HCT116 (cell line): ENCODE measurements at regions not wholly inside any gene's neighbourhood (a gene's known extent, or its start where the extent isn't known, plus 50 kb on each side); places are given as distances from the start of the nearest gene placed in this dataset.

Experiments
- ATAC-seq: fragments of 200-7000 bp; cut with Tn5 transposase; 2 replicates; pipeline ENCODE4 v1.9.1; 2020; ENCODE audit warnings: mild to moderate bottlenecking, moderate library complexity
- BruUV-seq: library from RNA; stranded (reverse); fragments of 400-500 nt; replicated peaks from 2 replicates; lab custom pipeline; 2021; lab: Mats Ljungman, UMichigan
- CTCF ChIA-PET: fragments of 300-600 bp; sonication (Branson Sonifier 250); formaldehyde crosslinking; loops from one replicate; lab custom pipeline; 2021; ENCODE audit warnings: antibody characterized with exemption; lab: Charles Lee
- POLR2A ChIA-PET: fragments of 300-600, 350-600 bp; sonication (Branson Sonifier 250); formaldehyde crosslinking; loops from one replicate; lab custom pipeline; 2021; ENCODE audit warnings: antibody characterized with exemption; lab: Charles Lee
- RAD21 ChIA-PET, 2 experiments: fragments of 300-600 bp; sonication (Branson Sonifier 250); formaldehyde crosslinking; loops; one replicate each; lab custom pipeline; 2023; ENCODE audit warnings: low total read pairs in 2 of 2; ENCODE audit not compliant: uncharacterized antibody in 2 of 2, unreplicated experiment in 2 of 2, low non-redundant PET in 1 of 2; lab: Charles Lee
- DNase-seq: peaks from one replicate; pipeline ENCODE4 v3.0.0-alpha.2; 2010; ENCODE audit warnings: low read depth, low spot score
- H2AFZ ChIP-seq: fragments of 200-600 bp; shearing (Covaris generic), sonication (generic); 2 replicates; pipeline ENCODE4 v1.6.1; 2017; ENCODE audit warnings: low read depth, mixed run types, mixed read lengths, antibody characterized with exemption, low read length; ENCODE audit not compliant: poor library complexity, severe bottlenecking
- H3K27ac ChIP-seq: 2 replicates; pipeline ENCODE4 v1.5.1; 2012; ENCODE audit warnings: low read depth, low read length
- H3K27me3 ChIP-seq: fragments of 200-600 bp; sonication (generic); 2 replicates; pipeline ENCODE4 v1.6.1; 2016; ENCODE audit warnings: mixed run types, low read length, mixed read lengths; ENCODE audit not compliant: insufficient read depth
- H3K36me3 ChIP-seq, 2 experiments: fragments of 200-500 bp in 1 of 2; fragments of 200-600 bp in 1 of 2; sonication (Bioruptor generic) in 1 of 2; sonication (generic) in 1 of 2; 2 replicates each; pipeline versions ENCODE4 v1.5.1 to v1.6.1; 2014 to 2016; ENCODE audit warnings: low read length in 2 of 2, inconsistent platforms in 1 of 2, mixed read lengths in 1 of 2, mixed run types in 1 of 2; ENCODE audit not compliant: insufficient read depth in 2 of 2, control insufficient read depth in 1 of 2
- H3K4me1 ChIP-seq, 2 experiments: fragments of 200-600 bp in 1 of 2; sonication (generic) in 1 of 2; 2 replicates each; pipeline versions ENCODE4 v1.5.1 to v1.6.1; 2012 to 2017; ENCODE audit warnings: low read length in 2 of 2, inconsistent platforms in 1 of 2, mild to moderate bottlenecking in 1 of 2, mixed read lengths in 1 of 2, mixed run types in 1 of 2, moderate library complexity in 1 of 2; ENCODE audit not compliant: insufficient read depth in 2 of 2, control insufficient read depth in 1 of 2
- H3K4me2 ChIP-seq: fragments of 200-600 bp; sonication (generic); 2 replicates; pipeline ENCODE4 v1.6.1; 2017; ENCODE audit warnings: mixed run types, low read length, mixed read lengths
- H3K4me3 ChIP-seq, 2 experiments: fragments of 200-600 bp in 1 of 2; sonication (generic) in 1 of 2; replicated peaks in 1 of 2; 2 replicates each; pipeline ENCODE4 v1.5.1; 2011 to 2016; ENCODE audit warnings: low read length in 2 of 2, control low read depth in 1 of 2, low read depth in 1 of 2, mild to moderate bottlenecking in 1 of 2, mixed read lengths in 1 of 2, mixed run types in 1 of 2
- H3K79me2 ChIP-seq: fragments of 200-600 bp; sonication (generic); 2 replicates; pipeline ENCODE4 v1.6.1; 2017; ENCODE audit warnings: mild to moderate bottlenecking, mixed run types, low read length, moderate library complexity, mixed read lengths; ENCODE audit not compliant: insufficient read depth
- H3K9ac ChIP-seq: fragments of 200-600 bp; sonication (generic); 2 replicates; pipeline ENCODE4 v1.6.1; 2016; ENCODE audit warnings: low read length, mixed read lengths
- H3K9me2 ChIP-seq: fragments of 200-600 bp; sonication (generic), shearing (Covaris generic); 2 replicates; pipeline ENCODE4 v1.6.1; 2017; ENCODE audit warnings: mixed run types, mild to moderate bottlenecking, moderate library complexity; ENCODE audit not compliant: insufficient read depth
- H3K9me3 ChIP-seq, 2 experiments: fragments of 200-500 bp in 1 of 2; fragments of 200-600 bp in 1 of 2; sonication (Bioruptor generic) in 1 of 2; sonication (generic) in 1 of 2; 2 replicates each; pipeline ENCODE4 v1.6.1; 2014 to 2017; ENCODE audit warnings: low read length in 2 of 2, mixed read lengths in 2 of 2, inconsistent platforms in 1 of 2, low read depth in 1 of 2, mild to moderate bottlenecking in 1 of 2, mixed run types in 1 of 2, moderate library complexity in 1 of 2; ENCODE audit not compliant: control insufficient read depth in 1 of 2, insufficient read depth in 1 of 2
- H4K20me1 ChIP-seq: fragments of 200-600 bp; sonication (generic), shearing (Covaris generic); 2 replicates; pipeline ENCODE4 v1.6.1; 2017; ENCODE audit warnings: mixed run types, mild to moderate bottlenecking, moderate library complexity; ENCODE audit not compliant: insufficient read depth
- CBX3 ChIP-seq: IDR thresholded peaks from 2 replicates; pipeline ENCODE4 v1.6.1; 2012; ENCODE audit warnings: low read depth
- CEBPB ChIP-seq: IDR thresholded peaks from 2 replicates; pipeline ENCODE4 v1.6.1; 2012; ENCODE audit warnings: low read depth
- EGR1 ChIP-seq: IDR thresholded peaks from 2 replicates; pipeline ENCODE4 v1.6.1; 2012; ENCODE audit warnings: low read depth
- EZH2phosphoT487 ChIP-seq: fragments of 200-600 bp; IDR thresholded peaks from 2 replicates; pipeline ENCODE4 v1.6.1; 2018; ENCODE audit warnings: antibody characterized with exemption, borderline replicate concordance
- FOSL1 ChIP-seq: IDR thresholded peaks from 2 replicates; pipeline ENCODE4 v1.6.1; 2012; ENCODE audit warnings: low read depth
- POLR2A ChIP-seq: IDR thresholded peaks from 2 replicates; pipeline ENCODE4 v1.7.0; 2011; ENCODE audit warnings: borderline replicate concordance; ENCODE audit not compliant: insufficient read depth, insufficient read length; ENCODE audit errors: extremely low read depth
- POLR2AphosphoS5 ChIP-seq: IDR thresholded peaks from 2 replicates; pipeline ENCODE4 v1.6.1; 2011; ENCODE audit warnings: mild to moderate bottlenecking, low read depth, low read length, moderate library complexity
- SIN3A ChIP-seq: IDR thresholded peaks from 2 replicates; pipeline ENCODE4 v1.6.1; 2012; ENCODE audit warnings: low read depth
- SRF ChIP-seq: IDR thresholded peaks from 2 replicates; pipeline ENCODE4 v1.6.1; 2012; ENCODE audit warnings: low read depth
- TCF7L2 ChIP-seq: IDR thresholded peaks from 2 replicates; pipeline ENCODE4 v1.7.0; 2011; ENCODE audit warnings: borderline replicate concordance, inconsistent platforms; ENCODE audit not compliant: insufficient read depth, insufficient read length; ENCODE audit errors: extremely low read depth
- ZNF274 ChIP-seq: fragments of 200-500 bp; sonication (Bioruptor generic); IDR thresholded peaks from 2 replicates; pipeline ENCODE4 v1.6.1; 2014; ENCODE audit warnings: mild to moderate bottlenecking, low read depth, low read length, inconsistent platforms
- intact Hi-C: fragments of 100-400 bp; cut with micrococcal nuclease; formaldehyde crosslinking; loops from 2 replicates; pipeline ENCODE4 v1.10.0; 2022
- TF ChIP-seq, protein P1 (sequence below): IDR thresholded peaks from 2 replicates; pipeline ENCODE4 v1.6.1; 2012
- TF ChIP-seq, protein P2 (sequence below), 3 experiments: fragments of 200-600 bp in 1 of 3; sonication (generic) in 1 of 3; IDR thresholded peaks in 2 of 3; conservative IDR thresholded peaks in 1 of 3; 2 replicates each; pipeline ENCODE4 v1.5.1; 2012 to 2017; ENCODE audit warnings: low read depth in 2 of 3, low read length in 2 of 3, antibody characterized with exemption in 1 of 3, borderline replicate concordance in 1 of 3, control low read depth in 1 of 3, mild to moderate bottlenecking in 1 of 3, mixed read lengths in 1 of 3, mixed run types in 1 of 3, moderate library complexity in 1 of 3; ENCODE audit not compliant: insufficient read depth in 1 of 3
- TF ChIP-seq, protein P3 (sequence below): IDR thresholded peaks from 2 replicates; pipeline ENCODE4 v1.6.1; 2011; ENCODE audit warnings: mild to moderate bottlenecking, low read length, moderate library complexity; ENCODE audit not compliant: insufficient replicate concordance; ENCODE audit errors: extremely low read depth

DNA sequence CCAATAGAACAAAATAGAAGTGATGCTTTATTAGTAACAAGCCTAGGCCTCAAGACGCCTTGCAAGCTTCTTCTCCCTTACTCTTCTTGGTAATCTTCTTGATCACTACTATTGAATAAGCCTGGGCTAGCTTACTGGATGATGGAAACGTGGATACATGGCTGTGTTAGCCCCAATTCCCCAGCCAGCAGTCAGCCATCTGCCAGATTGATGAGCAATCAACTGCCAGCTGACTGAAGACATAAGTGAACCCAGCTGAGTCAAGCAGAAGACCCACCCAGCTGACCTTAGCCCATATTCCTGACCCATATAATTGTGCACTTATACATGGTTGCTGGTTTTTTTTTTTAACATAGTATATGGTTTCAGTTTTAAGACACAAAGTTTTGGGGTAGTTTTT, 130.4 kb downstream of the DHX15 start:
- ChIA-PET CTCF (no interaction called here), POLR2A (no interaction called here), RAD21 (no interaction called here)
- Histone ChIP-seq H3K27me3 (peaks cover 18% of the 10 kb centered on the region; the same call in 1 of the 2 replicates), H3K4me2 (no peak overlapping the region), H3K4me3 (no peak overlapping the region), H3K79me2 (no peaks in the 10 kb centered on the region), H2AFZ (no peak overlapping the region), H3K4me1 (no peaks in the 10 kb centered on the region), H3K9ac (no peak overlapping the region), H3K27ac (no peak overlapping the region), H4K20me1 (no peaks in the 10 kb centered on the region), H3K36me3 (no peaks in the 10 kb centered on the region), H3K9me3 (no peaks in the 10 kb centered on the region), H3K9me2 (no peaks in the 10 kb centered on the region)
- ATAC-seq (no peak), DNase-seq (no peak)
- no TSS peak for BruUV-seq
- intact Hi-C loops = no loop called here
- TF ChIP-seq FOSL1 = no peak
- TF ChIP-seq CEBPB = no peak
- TF ChIP-seq SIN3A = no peak
- TF ChIP-seq, protein P1, sequence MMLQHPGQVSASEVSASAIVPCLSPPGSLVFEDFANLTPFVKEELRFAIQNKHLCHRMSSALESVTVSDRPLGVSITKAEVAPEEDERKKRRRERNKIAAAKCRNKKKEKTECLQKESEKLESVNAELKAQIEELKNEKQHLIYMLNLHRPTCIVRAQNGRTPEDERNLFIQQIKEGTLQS = no peak
- TF ChIP-seq POLR2A = no peak
- no peak for TF ChIP-seq ZNF274
- TF ChIP-seq POLR2AphosphoS5 = no peak
- TF ChIP-seq EZH2phosphoT487 = no peak
- no peak for TF ChIP-seq EGR1
- no peak for TF ChIP-seq SRF
- TF ChIP-seq, protein P2, sequence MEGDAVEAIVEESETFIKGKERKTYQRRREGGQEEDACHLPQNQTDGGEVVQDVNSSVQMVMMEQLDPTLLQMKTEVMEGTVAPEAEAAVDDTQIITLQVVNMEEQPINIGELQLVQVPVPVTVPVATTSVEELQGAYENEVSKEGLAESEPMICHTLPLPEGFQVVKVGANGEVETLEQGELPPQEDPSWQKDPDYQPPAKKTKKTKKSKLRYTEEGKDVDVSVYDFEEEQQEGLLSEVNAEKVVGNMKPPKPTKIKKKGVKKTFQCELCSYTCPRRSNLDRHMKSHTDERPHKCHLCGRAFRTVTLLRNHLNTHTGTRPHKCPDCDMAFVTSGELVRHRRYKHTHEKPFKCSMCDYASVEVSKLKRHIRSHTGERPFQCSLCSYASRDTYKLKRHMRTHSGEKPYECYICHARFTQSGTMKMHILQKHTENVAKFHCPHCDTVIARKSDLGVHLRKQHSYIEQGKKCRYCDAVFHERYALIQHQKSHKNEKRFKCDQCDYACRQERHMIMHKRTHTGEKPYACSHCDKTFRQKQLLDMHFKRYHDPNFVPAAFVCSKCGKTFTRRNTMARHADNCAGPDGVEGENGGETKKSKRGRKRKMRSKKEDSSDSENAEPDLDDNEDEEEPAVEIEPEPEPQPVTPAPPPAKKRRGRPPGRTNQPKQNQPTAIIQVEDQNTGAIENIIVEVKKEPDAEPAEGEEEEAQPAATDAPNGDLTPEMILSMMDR (IDR thresholded peaks at IDR 0.05 in 2 of 3, conservative IDR thresholded peaks at IDR 0.05 in 1 of 3; ENCODE audit: borderline replicate concordance in 1 of 3, insufficient read depth in 1 of 3, low read depth in 2 of 3, low read length in 2 of 3) = no peak
- TF ChIP-seq TCF7L2 = no peak
- TF ChIP-seq, protein P3, sequence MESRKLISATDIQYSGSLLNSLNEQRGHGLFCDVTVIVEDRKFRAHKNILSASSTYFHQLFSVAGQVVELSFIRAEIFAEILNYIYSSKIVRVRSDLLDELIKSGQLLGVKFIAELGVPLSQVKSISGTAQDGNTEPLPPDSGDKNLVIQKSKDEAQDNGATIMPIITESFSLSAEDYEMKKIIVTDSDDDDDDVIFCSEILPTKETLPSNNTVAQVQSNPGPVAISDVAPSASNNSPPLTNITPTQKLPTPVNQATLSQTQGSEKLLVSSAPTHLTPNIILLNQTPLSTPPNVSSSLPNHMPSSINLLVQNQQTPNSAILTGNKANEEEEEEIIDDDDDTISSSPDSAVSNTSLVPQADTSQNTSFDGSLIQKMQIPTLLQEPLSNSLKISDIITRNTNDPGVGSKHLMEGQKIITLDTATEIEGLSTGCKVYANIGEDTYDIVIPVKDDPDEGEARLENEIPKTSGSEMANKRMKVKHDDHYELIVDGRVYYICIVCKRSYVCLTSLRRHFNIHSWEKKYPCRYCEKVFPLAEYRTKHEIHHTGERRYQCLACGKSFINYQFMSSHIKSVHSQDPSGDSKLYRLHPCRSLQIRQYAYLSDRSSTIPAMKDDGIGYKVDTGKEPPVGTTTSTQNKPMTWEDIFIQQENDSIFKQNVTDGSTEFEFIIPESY = no peak
- no peak for TF ChIP-seq CBX3
